Neural cell (in vitro differentiated cells): ENCODE measurements at regions not wholly inside any gene's neighbourhood (a gene's known extent, or its start where the extent isn't known, plus 50 kb on each side); places are given as distances from the start of the nearest gene placed in this dataset.

Experiments
- H2AFZ ChIP-seq: fragments of 200-600, 300-800 bp; sonication (generic), shearing (Covaris generic); 2 replicates; pipeline ENCODE4 v1.6.0; 2014; ENCODE audit warnings: low read depth, mild to moderate bottlenecking, antibody characterized with exemption, low read length, moderate library complexity
- H3F3A ChIP-seq: fragments of 200-600 bp; shearing (Covaris generic); 2 replicates; pipeline ENCODE4 v1.6.1; 2016; ENCODE audit warnings: mild to moderate bottlenecking, moderate library complexity, mixed read lengths, antibody characterized with exemption, low read length; ENCODE audit not compliant: insufficient read depth, poor library complexity, severe bottlenecking
- H3K27ac ChIP-seq: fragments of 200-600, 300-800 bp; sonication (generic), shearing (Covaris generic); 2 replicates; pipeline ENCODE4 v1.5.1; 2014; ENCODE audit warnings: mild to moderate bottlenecking, low read length, moderate library complexity
- H3K27me3 ChIP-seq: fragments of 300-800, 200-600 bp; sonication (generic), shearing (Covaris generic); 2 replicates; pipeline ENCODE4 v1.6.0; 2014; ENCODE audit warnings: mild to moderate bottlenecking, low read depth, low read length, moderate library complexity; ENCODE audit not compliant: insufficient read depth
- H3K36me3 ChIP-seq: fragments of 300-800, 200-600 bp; sonication (generic), shearing (Covaris generic); 2 replicates; pipeline ENCODE4 v1.5.1; 2014; ENCODE audit warnings: mild to moderate bottlenecking, antibody characterized with exemption, low read length, moderate library complexity; ENCODE audit not compliant: insufficient read depth
- H3K4me2 ChIP-seq: fragments of 300-800, 200-600 bp; sonication (generic), shearing (Covaris generic); 2 replicates; pipeline ENCODE4 v1.6.0; 2014; ENCODE audit warnings: mild to moderate bottlenecking, low read length
- H3K4me3 ChIP-seq: fragments of 300-800, 200-600 bp; sonication (generic), shearing (Covaris generic); 2 replicates; pipeline ENCODE4 v1.5.1; 2014; ENCODE audit warnings: mild to moderate bottlenecking, low read length, moderate library complexity
- H3K79me2 ChIP-seq: fragments of 200-600 bp; shearing (Covaris generic); replicated peaks from 2 replicates; pipeline ENCODE4 v1.6.0; 2014; ENCODE audit warnings: mild to moderate bottlenecking, low read length, moderate library complexity; ENCODE audit not compliant: insufficient read depth
- H3K9ac ChIP-seq: fragments of 300-800, 200-600 bp; sonication (generic), shearing (Covaris generic); 2 replicates; pipeline ENCODE4 v1.6.1; 2016; ENCODE audit warnings: mild to moderate bottlenecking, low read length, mixed read lengths
- H3K9me2 ChIP-seq: fragments of 200-600 bp; shearing (Covaris generic); 2 replicates; pipeline ENCODE4 v1.6.1; 2016; ENCODE audit warnings: mild to moderate bottlenecking, low read length, mixed read lengths; ENCODE audit not compliant: insufficient read depth
- H3K9me3 ChIP-seq: fragments of 200-600, 300-800 bp; sonication (generic), shearing (Covaris generic); 2 replicates; pipeline ENCODE4 v1.6.1; 2016; ENCODE audit warnings: mild to moderate bottlenecking, mixed run types, low read length, moderate library complexity, mixed read lengths
- H4K20me1 ChIP-seq: fragments of 200-600 bp; shearing (Covaris generic); 2 replicates; pipeline ENCODE4 v1.6.1; 2016; ENCODE audit warnings: mild to moderate bottlenecking, mixed run types; ENCODE audit not compliant: insufficient read depth
- CTCF ChIP-seq: fragments of 450-650 bp; IDR thresholded peaks from 2 replicates; pipeline ENCODE4 v1.5.1; 2014; ENCODE audit warnings: antibody characterized with exemption, mild to moderate bottlenecking, moderate library complexity; ENCODE audit not compliant: poor library complexity, severe bottlenecking
- EP300 ChIP-seq: fragments of 450-650 bp; conservative IDR thresholded peaks from 2 replicates; pipeline ENCODE4 v1.6.1; 2014; ENCODE audit warnings: antibody characterized with exemption, mild to moderate bottlenecking, moderate library complexity; ENCODE audit not compliant: poor library complexity, severe bottlenecking
- EZH2 ChIP-seq: fragments of 200-600, 300-800 bp; shearing (Covaris generic), sonication (generic); IDR thresholded peaks from 2 replicates; pipeline ENCODE4 v1.6.1; 2014; ENCODE audit warnings: antibody characterized with exemption, low read length, borderline replicate concordance, mild to moderate bottlenecking; ENCODE audit not compliant: insufficient read depth, poor library complexity, severe bottlenecking
- MXI1 ChIP-seq: fragments of 450-650 bp; conservative IDR thresholded peaks from 2 replicates; pipeline ENCODE4 v1.6.1; 2014; ENCODE audit warnings: antibody characterized with exemption, mild to moderate bottlenecking; ENCODE audit not compliant: poor library complexity, severe bottlenecking
- POLR2AphosphoS5 ChIP-seq: IDR thresholded peaks from 2 replicates; pipeline ENCODE4 v1.6.1; 2012
- RAD21 ChIP-seq: fragments of 450-650 bp; conservative IDR thresholded peaks from 2 replicates; pipeline ENCODE4 v1.6.1; 2014; ENCODE audit warnings: antibody characterized with exemption, mild to moderate bottlenecking, moderate library complexity
- REST ChIP-seq: IDR thresholded peaks from 2 replicates; pipeline ENCODE4 v1.6.1; 2012; ENCODE audit warnings: borderline replicate concordance
- SMC3 ChIP-seq: fragments of 450-650 bp; conservative IDR thresholded peaks from 2 replicates; pipeline ENCODE4 v1.6.1; 2014; ENCODE audit warnings: antibody characterized with exemption, mild to moderate bottlenecking, moderate library complexity; ENCODE audit not compliant: poor library complexity
- TAF1 ChIP-seq: IDR thresholded peaks from 2 replicates; pipeline ENCODE4 v1.6.1; 2012; ENCODE audit warnings: low read depth

GRCh38 chr11:134978388-134979088, 566.5 kb upstream of the B3GAT1 start:
- TF ChIP-seq POLR2AphosphoS5 (no peak), SMC3 (no peak), RAD21 (no peak), CTCF (no peak), REST (no peak), MXI1 (no peak), TAF1 (no peak), EZH2 (no peak), EP300 (no peak)
- H3K4me3 ChIP-seq = no peak overlapping the region
- H3K9ac ChIP-seq = no peak overlapping the region
- H4K20me1 ChIP-seq = no peaks in the 10 kb centered on the region
- H3K4me2 ChIP-seq = no peak overlapping the region
- no peaks in the 10 kb centered on the region for H3K36me3 ChIP-seq
- H3K27me3 ChIP-seq = no peaks in the 10 kb centered on the region
- no peaks in the 10 kb centered on the region for H3F3A ChIP-seq
- H3K9me3 ChIP-seq = no peaks in the 10 kb centered on the region
- H3K27ac ChIP-seq = no peak overlapping the region
- no peaks in the 10 kb centered on the region for H3K79me2 ChIP-seq
- no peak overlapping the region for H2AFZ ChIP-seq
- no peaks in the 10 kb centered on the region for H3K9me2 ChIP-seq

DNA sequence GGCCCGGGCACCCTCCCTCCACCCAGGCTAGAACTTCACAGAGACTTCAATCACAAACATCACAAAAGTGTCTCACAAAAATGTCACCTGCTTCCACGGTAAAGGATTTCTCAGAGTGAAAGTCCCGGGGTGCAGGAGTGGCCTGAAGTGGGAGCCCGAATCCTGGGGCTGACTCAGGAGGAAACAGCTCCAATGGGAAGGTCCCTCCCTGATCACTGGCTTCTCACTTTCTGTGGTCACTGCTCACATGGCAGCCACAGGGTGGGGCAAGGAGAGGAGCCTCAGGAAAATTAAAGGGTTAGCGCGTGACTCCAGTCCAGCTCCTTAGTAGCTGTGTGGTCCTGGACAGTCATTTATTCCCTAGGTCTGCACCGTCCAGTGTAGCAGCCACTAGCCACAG, 564.5 kb upstream of the B3GAT1 start:
- Histone ChIP-seq H3K27me3 (no peaks in the 10 kb centered on the region), H3K9ac (no peak overlapping the region), H3K4me2 (no peak overlapping the region), H3K36me3 (no peaks in the 10 kb centered on the region), H2AFZ (no peak overlapping the region), H3K27ac (no peak overlapping the region), H4K20me1 (no peaks in the 10 kb centered on the region), H3K79me2 (no peaks in the 10 kb centered on the region), H3K9me3 (no peaks in the 10 kb centered on the region), H3K4me3 (no peak overlapping the region), H3F3A (no peaks in the 10 kb centered on the region), H3K9me2 (no peaks in the 10 kb centered on the region)
- TF ChIP-seq MXI1 = no peak
- no peak for TF ChIP-seq EP300
- TF ChIP-seq CTCF = no peak
- TF ChIP-seq REST = no peak
- no peak for TF ChIP-seq POLR2AphosphoS5
- TF ChIP-seq RAD21 = no peak
- no peak for TF ChIP-seq EZH2
- TF ChIP-seq SMC3 = no peak
- no peak for TF ChIP-seq TAF1
